PC-9 (cell line): ENCODE measurements at regions not wholly inside any gene's neighbourhood (a gene's known extent, or its start where the extent isn't known, plus 50 kb on each side); places are given as distances from the start of the nearest gene placed in this dataset.

Experiments used
- BruUV-seq: library from RNA; stranded (reverse); fragments of 400-500 nt; replicated peaks from 2 replicates; lab custom pipeline; 2021; lab: Mats Ljungman, UMichigan
- CTCF ChIA-PET: fragments of 300-600 bp; sonication (Branson Sonifier 250); formaldehyde crosslinking; loops from one replicate; lab custom pipeline; 2022; ENCODE audit warnings: antibody characterized with exemption; lab: Charles Lee
- POLR2A ChIA-PET: fragments of 300-600 bp; sonication (Branson Sonifier 250); formaldehyde crosslinking; loops from one replicate; lab custom pipeline; 2022; ENCODE audit warnings: antibody characterized with exemption; ENCODE audit not compliant: unreplicated experiment; lab: Charles Lee
- DNase-seq, 2 experiments: peaks; one replicate each; pipeline versions ENCODE4 v3.0.0 to v3.0.0-alpha.2; 2015 to 2022; ENCODE audit warnings: mixed read lengths in 1 of 2
- H2AFZ ChIP-seq: fragments of 200-600 bp; sonication (generic); 2 replicates; pipeline ENCODE4 v1.8.1; 2017; ENCODE audit warnings: antibody characterized with exemption
- H3F3A ChIP-seq: fragments of 200-600 bp; sonication (generic); 2 replicates; pipeline ENCODE4 v1.8.1; 2017; ENCODE audit warnings: antibody characterized with exemption, mild to moderate bottlenecking, low read depth; ENCODE audit not compliant: insufficient read depth
- H3K27ac ChIP-seq: fragments of 200-600 bp; sonication (generic); 2 replicates; pipeline ENCODE4 v1.6.1; 2016; ENCODE audit warnings: mixed run types
- H3K27me3 ChIP-seq: fragments of 200-600 bp; sonication (generic); 2 replicates; pipeline ENCODE4 v1.6.1; 2016; ENCODE audit warnings: low read depth, mixed run types; ENCODE audit not compliant: insufficient read depth
- H3K36me3 ChIP-seq: fragments of 200-600 bp; sonication (generic); 2 replicates; pipeline ENCODE4 v1.6.1; 2016; ENCODE audit warnings: low read depth, mixed run types
- H3K4me1 ChIP-seq: fragments of 200-600 bp; sonication (generic); replicated peaks from 2 replicates; pipeline ENCODE4 v1.6.1; 2016; ENCODE audit warnings: mixed run types; ENCODE audit not compliant: insufficient read depth
- H3K4me2 ChIP-seq: fragments of 200-600 bp; sonication (generic); 2 replicates; pipeline ENCODE4 v1.6.1; 2017; ENCODE audit warnings: mixed run types
- H3K4me3 ChIP-seq: fragments of 200-600 bp; sonication (generic); 2 replicates; pipeline ENCODE4 v1.6.1; 2016; ENCODE audit warnings: mixed run types
- H3K79me2 ChIP-seq: fragments of 200-600 bp; sonication (generic); 2 replicates; pipeline ENCODE4 v1.6.1; 2017; ENCODE audit warnings: low read depth, mixed run types
- H3K9me2 ChIP-seq: fragments of 200-600 bp; sonication (generic); 2 replicates; pipeline ENCODE4 v1.8.1; 2017; ENCODE audit warnings: mild to moderate bottlenecking; ENCODE audit not compliant: insufficient read depth
- H3K9me3 ChIP-seq: fragments of 200-600 bp; sonication (generic); 2 replicates; pipeline ENCODE4 v1.8.1; 2016; ENCODE audit warnings: low read depth; ENCODE audit not compliant: insufficient read depth
- H4K20me1 ChIP-seq: fragments of 200-600 bp; sonication (generic); 2 replicates; pipeline ENCODE4 v1.8.1; 2017; ENCODE audit not compliant: insufficient read depth
- CTCF ChIP-seq: fragments of 200-600 bp; sonication (generic); conservative IDR thresholded peaks from 2 replicates; pipeline ENCODE4 v1.6.1; 2017; ENCODE audit warnings: mixed run types, antibody characterized with exemption, mild to moderate bottlenecking, moderate library complexity
- EZH2 ChIP-seq: fragments of 200-600 bp; sonication (generic); IDR thresholded peaks from 2 replicates; pipeline ENCODE4 v1.8.0; 2017; ENCODE audit warnings: antibody characterized with exemption, low read depth
- intact Hi-C: fragments of 100-400 bp; cut with micrococcal nuclease; formaldehyde crosslinking; loops from one replicate; pipeline ENCODE4 v1.10.0; 2022; ENCODE audit not compliant: unreplicated experiment

GRCh38 chr3:161990036-161990435 lies 493.4 kb downstream of the OTOL1 start:
- H3K27ac ChIP-seq, result no peak overlapping the region
- H4K20me1 ChIP-seq, result no peaks in the 10 kb centered on the region
- no peaks in the 10 kb centered on the region for H3K79me2 ChIP-seq
- H3K4me1 ChIP-seq, result no peaks in the 10 kb centered on the region
- TF ChIP-seq CTCF (no peak), EZH2 (no peak)
- no peaks in the 10 kb centered on the region for H3K27me3 ChIP-seq
- H3K4me3 ChIP-seq, result no peak overlapping the region
- H3K4me2 ChIP-seq, result no peak overlapping the region
- no peaks in the 10 kb centered on the region for H3K9me3 ChIP-seq
- H3F3A ChIP-seq, result no peaks in the 10 kb centered on the region
- BruUV-seq, result no TSS peak
- no peak for DNase-seq
- H3K36me3 ChIP-seq, result no peaks in the 10 kb centered on the region
- POLR2A ChIA-PET, result no interaction called here
- intact Hi-C loops, result no loop called here
- H3K9me2 ChIP-seq, result no peaks in the 10 kb centered on the region
- no peak overlapping the region for H2AFZ ChIP-seq
- CTCF ChIA-PET, result no interaction called here

- H3K9me3 ChIP-seq, result no peaks in the 10 kb centered on the region
- H3K27ac ChIP-seq, result no peak overlapping the region
- CTCF ChIA-PET, result interaction anchor here (0.7 kb wide), 1 partner anchor 18 kb away, joined by 5 read pairs; no protein-coding TSS in a partner anchor
- TF ChIP-seq EZH2 (no peak), CTCF (no peak)
- DNase-seq, result no peak
- H3K4me3 ChIP-seq, result no peak overlapping the region
- H3F3A ChIP-seq, result no peaks in the 10 kb centered on the region
- no peaks in the 10 kb centered on the region for H3K79me2 ChIP-seq
- no peaks in the 10 kb centered on the region for H3K36me3 ChIP-seq
- BruUV-seq, result no TSS peak
- POLR2A ChIA-PET, result no interaction called here
- peak overlapping the region; percentile 30; the same call in 1 of the 2 replicates for H2AFZ ChIP-seq
- no peak overlapping the region for H3K4me2 ChIP-seq
- H3K27me3 ChIP-seq, result no peaks in the 10 kb centered on the region
- no peaks in the 10 kb centered on the region for H4K20me1 ChIP-seq
- intact Hi-C loops, result no loop called here
- no peaks in the 10 kb centered on the region for H3K9me2 ChIP-seq
- no peaks in the 10 kb centered on the region for H3K4me1 ChIP-seq
Observed at GRCh38 chr3:161991901-161992540, 495.4 kb downstream of the OTOL1 start.

GRCh38 chr3:161999846-162000245 lies 503.2 kb downstream of the OTOL1 start:
- TF ChIP-seq EZH2, result no peak
- TF ChIP-seq CTCF, result no peak
- Histone ChIP-seq H3K27ac (no peak overlapping the region), H3K27me3 (no peaks in the 10 kb centered on the region), H3K4me2 (no peak overlapping the region), H4K20me1 (no peaks in the 10 kb centered on the region), H3K9me3 (no peaks in the 10 kb centered on the region), H3K9me2 (no peaks in the 10 kb centered on the region), H3K4me1 (no peaks in the 10 kb centered on the region), H3K36me3 (no peaks in the 10 kb centered on the region), H3K4me3 (no peak overlapping the region), H2AFZ (no peak overlapping the region), H3F3A (no peaks in the 10 kb centered on the region), H3K79me2 (no peaks in the 10 kb centered on the region)
- ChIA-PET CTCF (no interaction called here), POLR2A (no interaction called here)
- no TSS peak for BruUV-seq
- intact Hi-C loops, result no loop called here
- DNase-seq, result no peak
